HG03460 (cell line): ENCODE measurements at regions not wholly inside any gene's neighbourhood (a gene's known extent, or its start where the extent isn't known, plus 50 kb on each side); places are given as distances from the start of the nearest gene placed in this dataset.
A peak's percentile ranks its signal among the peaks of the same experiment; 100 is the strongest.
"Not testable (repeated sequence)": the region's sequence is repeated elsewhere in the genome, so short reads cannot be mapped to it uniquely, and the experiment has no call there.

Experiments
- ATAC-seq: cut with Tn5 transposase; IDR thresholded peaks from one replicate; pipeline ENCODE4 v1.9.1; 2021; ENCODE audit not compliant: unreplicated experiment

GRCh38 chrX:40258909-40259308 is 161.2 kb upstream of the BCOR start:
- no peak for ATAC-seq

GRCh38 chrX:40253771-40254170 is 156.0 kb upstream of the BCOR start:
- no peak for ATAC-seq

GRCh38 chrX:40249582-40249981 is 151.8 kb upstream of the BCOR start:
- ATAC-seq = no peak

- no peak for ATAC-seq
These were observed 151.1 kb upstream of the BCOR start for GRCh38 chrX:40248822-40249221.

GRCh38 chrX:40247848-40248622 is 150.3 kb upstream of the BCOR start:
- no peak for ATAC-seq

GRCh38 chrX:40247382-40247781 is 149.6 kb upstream of the BCOR start:
- no peak for ATAC-seq

- no peak for ATAC-seq
These were observed 147.8 kb upstream of the BCOR start for GRCh38 chrX:40245488-40246071.

- no peak for ATAC-seq
These were observed 147.2 kb upstream of the BCOR start for GRCh38 chrX:40244980-40245379.

GRCh38 chrX:40243755-40244515 is 146.2 kb upstream of the BCOR start:
- no peak for ATAC-seq

GRCh38 chrX:40240844-40241243 is 143.1 kb upstream of the BCOR start:
- no peak for ATAC-seq

- ATAC-seq = no peak
These were observed 140.0 kb upstream of the BCOR start for GRCh38 chrX:40237731-40238178.

GRCh38 chrX:40230646-40231045 is 132.9 kb upstream of the BCOR start:
- no peak for ATAC-seq

GRCh38 chrX:40227125-40227524 is 129.4 kb upstream of the BCOR start:
- ATAC-seq = no peak

- no peak for ATAC-seq
These were observed 126.9 kb upstream of the BCOR start for GRCh38 chrX:40224658-40225057.

GRCh38 chrX:40222612-40223011 is 124.9 kb upstream of the BCOR start:
- ATAC-seq = not testable (repeated sequence)

GRCh38 chrX:40213092-40213491 is 115.3 kb upstream of the BCOR start:
- no peak for ATAC-seq

- ATAC-seq = no peak
These were observed 112.3 kb upstream of the BCOR start for GRCh38 chrX:40209951-40210617.

- no peak for ATAC-seq
These were observed 109.9 kb upstream of the BCOR start for GRCh38 chrX:40207626-40208025.

GRCh38 chrX:40205471-40205870 is 107.7 kb upstream of the BCOR start:
- no peak for ATAC-seq

GRCh38 chrX:40202456-40202855 is 104.7 kb upstream of the BCOR start:
- no peak for ATAC-seq

- peak; percentile 82 for ATAC-seq
These were observed 103.6 kb upstream of the BCOR start for GRCh38 chrX:40201329-40201885.
